ENCODE measurements at regions not wholly inside any gene's neighbourhood (a gene's known extent, or its start where the extent isn't known, plus 50 kb on each side); places are given as distances from the start of the nearest gene placed in this dataset.

- H3K27ac ChIP-seq (ENCODE audit: low read depth, low read length, poor library complexity, severe bottlenecking): no peak overlapping the region
- DNase-seq (ENCODE audit: low spot score): no peak
- no TSS peak for BruUV-seq (replicated peaks)
- intact Hi-C loops (cut with micrococcal nuclease; ENCODE audit: unreplicated experiment): no loop called here
- no peaks in the 10 kb centered on the region for H4K20me1 ChIP-seq (ENCODE audit: insufficient read depth, low read length)
- no peak for TF ChIP-seq CTCF (conservative IDR thresholded peaks at IDR 0.05; ENCODE audit: low read length)
- TF ChIP-seq EZH2phosphoT487 (IDR thresholded peaks at IDR 0.05; ENCODE audit: borderline replicate concordance, low read depth, low read length): no peak
- CTCF ChIA-PET (ENCODE audit: unreplicated experiment): no interaction called here
- H3K79me2 ChIP-seq (ENCODE audit: insufficient read depth, low read depth, low read length): no peaks in the 10 kb centered on the region
- no peak overlapping the region for H2AFZ ChIP-seq (ENCODE audit: low read length)
- H3K36me3 ChIP-seq (ENCODE audit: insufficient read depth, low read length): no peaks in the 10 kb centered on the region
- no peaks in the 10 kb centered on the region for H3K9me2 ChIP-seq (ENCODE audit: insufficient read depth, low read length)
- no peak overlapping the region for H3K4me3 ChIP-seq (ENCODE audit: low read depth, low read length, poor library complexity, severe bottlenecking)
- POLR2A ChIA-PET: no interaction called here
- H3K9me3 ChIP-seq (ENCODE audit: low read length): no peaks in the 10 kb centered on the region
- no peak overlapping the region for H3K4me2 ChIP-seq (ENCODE audit: low read length)
- H3K4me1 ChIP-seq (ENCODE audit: insufficient read depth, low read length, poor library complexity, severe bottlenecking): no peaks in the 10 kb centered on the region
Observed at GRCh38 chr5:3654515-3654914, 58.9 kb downstream of the IRX1 start.

GRCh38 chr5:3656803-3657202, 61.2 kb downstream of the IRX1 start:
- no TSS peak for BruUV-seq (replicated peaks)
- ChIA-PET POLR2A (interaction anchor here (0.7 kb wide), 1 partner anchor 23 kb away, joined by 3 read pairs; no protein-coding TSS in a partner anchor), CTCF (ENCODE audit: unreplicated experiment) (no interaction called here)

More at GRCh38 chr5:3656803-3657202, 61.2 kb downstream of the IRX1 start:
- intact Hi-C loops (cut with micrococcal nuclease; ENCODE audit: unreplicated experiment): no loop called here
- H3K9me3 ChIP-seq (ENCODE audit: low read length): no peaks in the 10 kb centered on the region
- no peaks in the 10 kb centered on the region for H3K36me3 ChIP-seq (ENCODE audit: insufficient read depth, low read length)
- no peak overlapping the region for H3K27ac ChIP-seq (ENCODE audit: low read depth, low read length, poor library complexity, severe bottlenecking)
- DNase-seq (ENCODE audit: low spot score): no peak
- no peaks in the 10 kb centered on the region for H3K79me2 ChIP-seq (ENCODE audit: insufficient read depth, low read depth, low read length)
- H4K20me1 ChIP-seq (ENCODE audit: insufficient read depth, low read length): no peaks in the 10 kb centered on the region
- no peak overlapping the region for H2AFZ ChIP-seq (ENCODE audit: low read length)
- no peak overlapping the region for H3K4me3 ChIP-seq (ENCODE audit: low read depth, low read length, poor library complexity, severe bottlenecking)
- no peak overlapping the region for H3K4me2 ChIP-seq (ENCODE audit: low read length)
- H3K4me1 ChIP-seq (ENCODE audit: insufficient read depth, low read length, poor library complexity, severe bottlenecking): no peaks in the 10 kb centered on the region
- TF ChIP-seq EZH2phosphoT487 (IDR thresholded peaks at IDR 0.05; ENCODE audit: borderline replicate concordance, low read depth, low read length) (no peak), CTCF (conservative IDR thresholded peaks at IDR 0.05; ENCODE audit: low read length) (no peak)
- no peaks in the 10 kb centered on the region for H3K9me2 ChIP-seq (ENCODE audit: insufficient read depth, low read length)

Data from OCI-LY7 (cell line).